Gastrocnemius medialis (tissue), 4 donors: ENCODE measurements at regions not wholly inside any gene's neighbourhood (a gene's known extent, or its start where the extent isn't known, plus 50 kb on each side); places are given as distances from the start of the nearest gene placed in this dataset.

Experiments
- CTCF ChIP-seq, 5 experiments: fragments of 450-650 bp in 3 of 5; fragments of 200-600 bp in 2 of 5; sonication (generic) in 2 of 5; IDR thresholded peaks in 4 of 5; conservative IDR thresholded peaks in 1 of 5; 1 replicate in 4 of 5; 2 replicates in 1 of 5; pipeline ENCODE4 v1.5.1; 2016 to 2019; ENCODE audit warnings: antibody characterized with exemption in 5 of 5, mild to moderate bottlenecking in 3 of 5, moderate library complexity in 3 of 5
- POLR2A ChIP-seq, 2 donors: fragments of 450-650 bp; IDR thresholded peaks; one replicate each; pipeline ENCODE4 v1.6.1; 2017; ENCODE audit warnings: antibody characterized with exemption in 2 of 2, mild to moderate bottlenecking in 2 of 2, moderate library complexity in 2 of 2

DNA sequence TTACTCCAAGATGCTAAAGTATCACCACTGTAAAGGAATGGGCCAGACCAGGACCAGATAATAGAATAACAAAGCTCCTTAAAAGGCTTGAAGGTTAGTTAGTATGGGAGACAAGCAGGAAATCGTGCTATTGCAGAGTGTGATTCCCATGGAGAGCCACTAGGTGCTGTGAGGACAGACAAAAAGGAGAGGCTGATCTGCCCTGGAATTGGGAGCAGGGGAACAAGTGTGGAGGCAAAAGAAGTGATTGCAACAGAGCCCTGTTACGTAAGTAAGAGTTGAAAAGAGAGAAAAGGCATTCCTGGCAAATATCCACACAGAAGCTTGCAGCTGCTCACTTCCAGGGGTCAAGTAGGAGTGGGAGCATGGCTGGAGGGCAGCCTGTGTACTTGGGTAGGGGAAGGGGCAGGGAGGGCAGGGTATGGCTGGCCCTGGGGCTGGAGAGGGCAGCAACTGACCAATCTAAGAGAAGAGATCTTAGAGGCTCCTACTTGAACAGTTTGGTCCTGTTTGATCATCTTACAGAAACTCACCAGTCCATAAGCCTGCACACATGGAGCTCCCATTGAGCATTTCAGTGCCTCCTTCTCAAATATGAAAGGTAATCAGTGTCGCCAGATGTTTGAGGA is 207.7 kb upstream of the GJB5 start:
- TF ChIP-seq CTCF (IDR thresholded peaks at IDR 0.05 in 4 of 5, conservative IDR thresholded peaks at IDR 0.05 in 1 of 5) = no peak
- no peak for TF ChIP-seq POLR2A (IDR thresholded peaks at IDR 0.05)
